H54 (cell line): ENCODE measurements at regions not wholly inside any gene's neighbourhood (a gene's known extent, or its start where the extent isn't known, plus 50 kb on each side); places are given as distances from the start of the nearest gene placed in this dataset.
"Not testable (repeated sequence)": the region's sequence is repeated elsewhere in the genome, so short reads cannot be mapped to it uniquely, and the experiment has no call there.

ENCODE experiments used
- DNase-seq: peaks from one replicate; pipeline ENCODE4 v3.0.0; 2011; ENCODE audit warnings: low spot score, mixed read lengths; ENCODE audit not compliant: insufficient read length
- FAIRE-seq: peaks from 3 replicates; lab custom pipeline; 2011; peaks lifted over from hg19 to GRCh38; lab: Jason Lieb, UNC
- POLR2A ChIP-seq: IDR thresholded peaks from 2 replicates; pipeline ENCODE4 v1.6.1; 2011; ENCODE audit warnings: low read depth, mild to moderate bottlenecking, low read length

DNA sequence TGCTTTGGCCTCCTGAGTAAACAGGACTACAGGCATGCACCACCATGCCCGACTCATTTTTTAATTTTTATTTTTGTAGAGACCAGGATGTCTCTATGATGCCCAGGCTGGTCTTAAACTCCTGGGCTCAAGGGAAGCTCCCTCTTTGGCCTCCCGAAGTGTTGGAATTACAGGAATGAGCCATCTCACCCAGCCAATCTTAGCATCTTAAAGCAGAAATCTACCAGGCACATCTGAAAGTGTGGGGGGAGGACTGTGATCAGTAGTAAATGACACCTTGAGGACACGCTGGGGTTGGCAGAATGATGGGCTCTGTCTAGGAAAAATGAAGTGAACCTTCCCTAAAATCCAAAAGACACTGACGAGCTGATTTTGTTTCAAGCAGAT, 149.2 kb downstream of the SPATA18 start:
- FAIRE-seq (no peak), DNase-seq (no peak)
- TF ChIP-seq POLR2A = no peak

- no peak for TF ChIP-seq POLR2A
- DNase-seq (no peak), FAIRE-seq (no peak)
These were observed 150.6 kb downstream of the SPATA18 start for GRCh38 chr4:52201715-52202114.

DNA sequence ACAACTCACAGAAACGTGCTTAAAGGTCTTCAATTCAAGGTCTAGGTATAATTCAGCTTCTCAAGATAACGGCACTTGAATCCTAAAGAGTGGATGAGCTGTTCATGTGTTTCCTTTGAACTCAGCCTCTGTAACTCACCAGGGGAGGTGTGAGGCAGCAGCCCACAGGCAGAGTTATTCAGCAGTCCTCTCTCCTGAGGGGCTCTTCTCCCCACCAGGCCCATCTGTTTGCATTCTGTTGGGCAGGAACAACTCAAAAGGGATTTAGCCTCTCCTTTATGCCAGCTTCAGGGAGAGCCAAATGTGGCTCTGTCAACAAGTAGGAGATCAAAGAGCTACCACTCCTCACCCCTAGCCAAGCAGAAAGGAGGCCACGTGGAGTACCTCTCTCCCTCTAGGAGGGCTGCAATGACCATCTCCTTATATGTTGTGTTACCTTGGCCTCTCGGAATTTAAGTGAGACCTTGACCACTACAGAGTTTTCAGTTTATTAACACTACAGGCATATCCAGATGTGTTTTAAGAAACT, 151.2 kb downstream of the SPATA18 start:
- no peak for DNase-seq
- no peak for FAIRE-seq
- no peak for TF ChIP-seq POLR2A

- TF ChIP-seq POLR2A = no peak
- FAIRE-seq = no peak
- DNase-seq = no peak
These were observed 151.8 kb downstream of the SPATA18 start for GRCh38 chr4:52202931-52203330.

DNA sequence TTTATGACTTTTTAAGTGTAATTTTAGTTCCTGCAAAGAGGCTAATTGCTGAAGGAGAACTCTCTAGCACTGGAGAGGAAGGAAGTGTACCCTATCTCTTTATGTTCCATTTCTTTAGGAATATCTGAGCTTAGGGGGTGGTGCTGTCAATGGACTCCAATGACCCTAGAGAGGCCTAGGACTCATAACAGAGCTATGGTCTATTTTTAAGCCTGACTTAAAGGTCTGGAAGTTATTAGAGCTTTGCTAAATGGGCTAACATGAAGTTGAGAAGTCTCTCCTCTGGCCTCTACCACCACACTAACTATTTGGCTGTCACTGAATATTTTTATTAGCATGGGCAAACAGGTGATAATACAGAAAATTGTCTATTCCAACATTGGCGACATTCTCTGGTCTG, 152.2 kb downstream of the SPATA18 start:
- no peak for TF ChIP-seq POLR2A
- no peak for DNase-seq
- no peak for FAIRE-seq

DNA sequence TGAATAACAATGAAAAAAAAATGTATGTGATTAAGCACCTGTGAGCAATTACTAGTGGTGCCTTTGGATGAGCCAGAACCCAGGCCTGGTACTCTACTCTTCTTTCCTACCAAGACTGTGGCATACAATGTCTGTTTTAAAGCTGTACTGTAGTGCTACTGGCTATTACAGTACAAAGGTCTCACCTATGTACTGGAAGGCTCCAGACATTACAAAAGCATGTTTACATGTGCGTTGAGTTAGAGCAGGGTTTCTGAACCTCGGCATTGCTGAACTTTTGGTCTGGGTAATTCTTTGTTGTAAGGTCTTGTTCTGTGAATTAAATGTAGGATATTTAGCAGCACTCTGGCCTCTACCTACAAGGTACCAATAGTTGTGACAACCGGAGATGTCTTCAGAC, 153.8 kb downstream of the SPATA18 start:
- no peak for FAIRE-seq
- no peak for TF ChIP-seq POLR2A
- DNase-seq = no peak

DNA sequence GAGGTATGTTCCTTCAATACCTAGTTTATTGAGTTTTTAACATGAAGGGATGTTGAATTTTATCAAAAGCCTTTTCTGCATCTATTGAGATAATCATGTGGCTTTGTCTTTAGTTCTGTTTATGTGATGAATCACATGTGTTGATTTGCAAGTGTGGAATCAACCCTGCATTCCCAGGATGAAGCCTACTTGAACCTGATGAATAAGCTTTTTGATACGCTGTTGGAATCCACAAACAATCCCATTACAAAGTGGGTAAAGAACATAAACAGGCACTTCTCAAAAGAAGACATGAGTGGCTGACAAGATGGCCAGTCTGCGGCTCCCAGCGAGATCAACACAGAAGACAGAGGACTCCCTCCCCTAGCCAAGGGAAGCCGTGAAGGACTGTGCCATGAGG, 156.0 kb downstream of the SPATA18 start:
- not testable (repeated sequence) for FAIRE-seq, DNase-seq

- no peak for TF ChIP-seq POLR2A
- DNase-seq (no peak), FAIRE-seq (no peak)
These were observed 161.6 kb downstream of the SPATA18 start for GRCh38 chr4:52212702-52213101.

GRCh38 chr4:52231526-52231925, 180.4 kb downstream of the SPATA18 start:
- TF ChIP-seq POLR2A = no peak
- FAIRE-seq (no peak), DNase-seq (no peak)

DNA sequence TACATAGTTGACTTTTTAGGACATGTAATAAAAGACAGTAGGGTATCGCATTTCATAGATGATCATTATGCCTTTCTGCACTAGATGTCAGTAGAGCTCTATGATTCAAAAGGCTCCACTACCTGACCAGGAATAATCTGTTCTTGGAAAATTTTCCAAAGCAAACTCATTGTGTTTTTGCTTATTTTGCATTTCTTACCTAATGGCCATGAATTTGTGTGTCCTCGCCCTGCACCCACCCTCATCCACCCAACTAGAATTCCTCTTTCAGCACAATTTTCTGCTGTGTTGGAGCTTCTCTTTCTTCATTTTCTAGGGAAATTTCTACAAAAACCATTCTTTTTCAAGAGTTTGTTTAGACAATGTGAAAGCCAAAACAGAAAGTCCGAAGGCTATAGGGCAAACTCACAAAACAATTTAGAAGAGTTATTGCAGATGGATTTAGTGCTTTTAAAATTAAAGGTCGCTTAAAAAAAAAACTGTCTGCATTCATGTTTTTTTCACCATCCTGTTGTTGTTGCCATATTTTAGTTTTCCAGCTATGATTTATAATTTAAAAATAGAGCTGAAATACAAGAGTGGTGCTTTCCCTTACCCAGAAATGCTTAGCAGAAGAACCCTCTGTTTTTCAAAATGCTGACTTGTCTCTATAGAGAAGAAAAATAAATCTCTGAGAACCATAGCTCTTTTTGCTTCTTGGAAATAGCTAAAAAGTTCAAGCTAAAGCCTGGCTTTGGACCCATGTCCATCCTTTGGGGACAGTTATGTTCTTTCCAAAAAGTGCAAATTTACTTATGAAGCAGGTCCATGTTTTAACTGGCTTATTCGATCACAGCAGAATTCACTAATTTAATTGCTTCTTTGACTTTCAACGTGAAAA, 183.7 kb downstream of the SPATA18 start:
- DNase-seq = peak; percentile 3
- no peak for FAIRE-seq
- no peak for TF ChIP-seq POLR2A

- no peak for DNase-seq
- no peak for FAIRE-seq
- TF ChIP-seq POLR2A = no peak
These were observed 184.6 kb downstream of the SPATA18 start for GRCh38 chr4:52235552-52236201.

- no peak for FAIRE-seq
- no peak for TF ChIP-seq POLR2A
These were observed 190.8 kb downstream of the SPATA18 start for GRCh38 chr4:52241916-52242315.

GRCh38 chr4:52243367-52243766, 192.3 kb downstream of the SPATA18 start:
- FAIRE-seq = no peak
- no peak for TF ChIP-seq POLR2A
- no peak for DNase-seq

More at GRCh38 chr4:52241916-52242315, 190.8 kb downstream of the SPATA18 start:
- no peak for DNase-seq

DNA sequence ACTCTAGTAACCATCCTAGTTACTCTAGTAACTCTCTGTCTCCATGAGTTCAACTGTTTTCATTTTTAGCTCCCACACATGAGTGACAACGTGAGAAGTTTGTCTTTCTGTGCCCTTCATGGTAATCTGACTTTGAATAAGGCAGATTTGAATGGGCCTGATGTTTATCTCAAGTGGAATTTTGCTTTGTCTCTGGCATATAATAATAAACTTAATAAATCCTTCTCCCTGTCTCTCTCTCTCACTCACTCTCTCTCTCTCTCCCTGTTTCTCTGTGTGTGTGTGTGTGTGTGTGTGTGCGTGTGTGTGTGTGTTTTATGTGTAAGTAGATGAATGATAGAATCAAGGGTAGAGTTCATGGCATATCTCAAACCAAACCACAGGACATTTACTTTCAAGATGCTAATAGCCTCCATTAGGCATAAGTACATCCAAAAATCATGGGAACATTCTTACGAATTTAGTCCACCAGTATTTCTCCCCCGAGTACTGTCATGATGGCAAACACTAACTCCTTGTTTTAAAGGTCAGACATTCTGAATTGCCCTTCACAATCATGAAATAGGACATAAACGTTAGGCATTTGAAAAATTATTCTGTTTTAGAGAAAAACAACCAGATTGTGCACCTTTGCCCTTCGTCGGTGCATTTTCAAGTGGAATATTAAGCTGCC, 193.1 kb downstream of the SPATA18 start:
- FAIRE-seq (no peak), DNase-seq (no peak)
- no peak for TF ChIP-seq POLR2A
